Transverse colon (tissue), 4 donors: ENCODE measurements at regions not wholly inside any gene's neighbourhood (a gene's known extent, or its start where the extent isn't known, plus 50 kb on each side); places are given as distances from the start of the nearest gene placed in this dataset.

ENCODE experiments used
- DNase-seq: peaks from one replicate; pipeline ENCODE4 v3.0.0-alpha.2; 2019
- H3K27ac ChIP-seq, 4 donors: fragments of 200-600 bp; sonication (generic); 2 replicates each; pipeline ENCODE4 v1.5.1; 2016 to 2018; ENCODE audit warnings: inconsistent platforms in 4 of 4
- H3K27me3 ChIP-seq: fragments of 200-600 bp; sonication (generic); 2 replicates; pipeline ENCODE4 v1.5.1; 2017; ENCODE audit warnings: inconsistent platforms
- H3K36me3 ChIP-seq, 4 donors: fragments of 200-600 bp; sonication (generic); 2 replicates each; pipeline ENCODE4 v1.5.1; 2017 to 2019; ENCODE audit warnings: inconsistent platforms in 4 of 4
- H3K4me1 ChIP-seq, 4 donors: fragments of 200-600 bp; sonication (generic); 2 replicates each; pipeline ENCODE4 v1.5.1; 2017 to 2020; ENCODE audit warnings: inconsistent platforms in 4 of 4
- H3K4me3 ChIP-seq, 4 donors: fragments of 200-600 bp; sonication (generic); 1 replicate in 1 of 4; 2 replicates in 3 of 4; pipeline versions ENCODE4 v1.5.1 to v1.6.1; 2017 to 2019; ENCODE audit warnings: inconsistent platforms in 4 of 4
- H3K9me3 ChIP-seq, 2 donors: fragments of 200-600 bp; sonication (generic); 2 replicates each; pipeline ENCODE4 v1.5.1; 2017 to 2019; ENCODE audit warnings: inconsistent platforms in 2 of 2
- EP300 ChIP-seq: sonication (generic); formaldehyde crosslinking; IDR thresholded peaks from one replicate; pipeline ENCODE4 v1.6.1; 2017; ENCODE audit warnings: antibody characterized with exemption, low read depth
- POLR2A ChIP-seq: fragments of 450-650 bp; IDR thresholded peaks from one replicate; pipeline ENCODE4 v1.6.1; 2016; ENCODE audit warnings: antibody characterized with exemption, mild to moderate bottlenecking, moderate library complexity
- POLR2AphosphoS5 ChIP-seq, 3 donors: sonication (generic); formaldehyde crosslinking; IDR thresholded peaks; one replicate each; pipeline ENCODE4 v1.6.1; 2016; ENCODE audit warnings: antibody characterized with exemption in 3 of 3
- WGBS, 2 donors: methylation state at CpG; one replicate each; pipeline ENCODE4 v1.1.5; 2018; ENCODE audit warnings: low coverage in 1 of 2; 5-methylcytosine and 5-hydroxymethylcytosine counted together
- in situ Hi-C, 4 donors: fragments of 200-750 bp; cut with MboI; loops; one replicate each; pipeline versions ENCODE4 v1.15.0 to v1.15.1; 2017; ENCODE audit warnings: low sequenced_read_pairs in 3 of 4, low pct_ligation_motif_present in 1 of 4, low pct_unique_long_range_greater_than_20kb in 1 of 4
- intact Hi-C: fragments of 100-400 bp; cut with DNase I; formaldehyde crosslinking; loops from one replicate; pipeline ENCODE4 v1.15.1; 2023; ENCODE audit warnings: low total_unique reads
- TF ChIP-seq, protein P1 (sequence below), 5 experiments: fragments of 200-600 bp in 3 of 5; fragments of 450-650 bp in 2 of 5; sonication (generic) in 3 of 5; IDR thresholded peaks; 1 replicate in 2 of 5; 2 replicates in 3 of 5; pipeline ENCODE4 v1.5.1; 2016 to 2017; ENCODE audit warnings: antibody characterized with exemption in 5 of 5, inconsistent platforms in 3 of 5, mild to moderate bottlenecking in 2 of 5, moderate library complexity in 1 of 5

DNA sequence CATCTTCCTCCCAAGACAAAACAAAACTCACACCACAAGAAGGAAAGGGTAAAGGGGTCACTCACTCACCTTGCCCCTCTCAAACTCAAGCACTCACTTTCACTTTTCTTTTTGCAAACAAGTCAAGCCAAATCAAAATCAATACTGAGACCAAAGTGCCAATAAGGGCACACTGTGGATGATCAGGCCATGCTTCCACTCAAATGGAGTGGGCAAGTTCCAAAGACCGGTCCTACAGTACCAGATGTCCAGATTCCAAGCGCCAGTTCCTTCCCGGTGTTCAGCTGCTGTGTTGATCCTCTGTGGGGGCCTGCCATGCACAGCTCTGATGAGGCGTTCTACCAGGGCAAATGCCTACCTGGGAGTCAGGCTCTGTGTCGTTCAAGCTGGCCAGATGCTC is 162.6 kb upstream of the GRIK2 start:
- 60 to 88% methylated on average over 1 to 5 of the region's 5 CpGs for WGBS, 2 donors
- intact Hi-C loops (no loop called here), in situ Hi-C loops (no loop called here)
- H3K4me3 ChIP-seq = no peak overlapping the region
- no peak overlapping the region for H3K27ac ChIP-seq
- no peaks in the 10 kb centered on the region for H3K9me3 ChIP-seq
- no peaks in the 10 kb centered on the region for H3K36me3 ChIP-seq
- no peaks in the 10 kb centered on the region for H3K4me1 ChIP-seq
- no peak for DNase-seq
- no peaks in the 10 kb centered on the region for H3K27me3 ChIP-seq
- no peak for TF ChIP-seq EP300
- TF ChIP-seq POLR2A = no peak
- TF ChIP-seq, protein P1, sequence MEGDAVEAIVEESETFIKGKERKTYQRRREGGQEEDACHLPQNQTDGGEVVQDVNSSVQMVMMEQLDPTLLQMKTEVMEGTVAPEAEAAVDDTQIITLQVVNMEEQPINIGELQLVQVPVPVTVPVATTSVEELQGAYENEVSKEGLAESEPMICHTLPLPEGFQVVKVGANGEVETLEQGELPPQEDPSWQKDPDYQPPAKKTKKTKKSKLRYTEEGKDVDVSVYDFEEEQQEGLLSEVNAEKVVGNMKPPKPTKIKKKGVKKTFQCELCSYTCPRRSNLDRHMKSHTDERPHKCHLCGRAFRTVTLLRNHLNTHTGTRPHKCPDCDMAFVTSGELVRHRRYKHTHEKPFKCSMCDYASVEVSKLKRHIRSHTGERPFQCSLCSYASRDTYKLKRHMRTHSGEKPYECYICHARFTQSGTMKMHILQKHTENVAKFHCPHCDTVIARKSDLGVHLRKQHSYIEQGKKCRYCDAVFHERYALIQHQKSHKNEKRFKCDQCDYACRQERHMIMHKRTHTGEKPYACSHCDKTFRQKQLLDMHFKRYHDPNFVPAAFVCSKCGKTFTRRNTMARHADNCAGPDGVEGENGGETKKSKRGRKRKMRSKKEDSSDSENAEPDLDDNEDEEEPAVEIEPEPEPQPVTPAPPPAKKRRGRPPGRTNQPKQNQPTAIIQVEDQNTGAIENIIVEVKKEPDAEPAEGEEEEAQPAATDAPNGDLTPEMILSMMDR (IDR thresholded peaks at IDR 0.05) = no peak
- TF ChIP-seq POLR2AphosphoS5 (IDR thresholded peaks at IDR 0.05) = no peak

DNA sequence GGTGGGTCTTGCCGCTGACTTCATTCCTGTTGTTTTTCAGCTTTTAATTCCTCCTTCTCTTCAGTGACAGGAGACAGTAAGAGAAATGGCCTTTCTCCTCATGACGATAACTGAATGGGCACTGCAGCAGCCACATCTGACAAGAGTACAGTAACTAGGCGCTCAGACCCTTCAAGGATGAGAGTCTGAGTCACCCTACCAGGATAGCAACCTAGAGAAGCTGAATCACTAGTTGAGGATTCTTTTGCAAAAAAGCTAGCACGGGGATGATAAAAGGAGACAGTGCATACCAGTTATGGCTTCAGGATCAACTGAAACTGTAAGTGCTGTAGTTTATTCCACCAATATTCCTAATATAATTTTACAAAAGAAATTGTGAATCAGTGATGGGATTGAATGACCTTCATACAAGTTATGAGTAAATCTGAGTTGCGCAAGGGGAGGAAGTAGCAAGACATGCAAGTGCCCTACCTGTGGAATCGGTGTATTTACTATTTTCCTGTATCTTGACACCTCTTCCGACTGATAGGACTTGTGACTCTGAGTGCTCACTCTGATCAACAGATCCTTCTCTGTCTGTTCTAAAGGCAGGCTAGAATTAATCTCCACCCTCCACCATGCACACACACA is 161.8 kb upstream of the GRIK2 start:
- no peak for DNase-seq
- Histone ChIP-seq H3K27ac (no peak overlapping the region), H3K4me3 (no peak overlapping the region), H3K9me3 (no peaks in the 10 kb centered on the region), H3K36me3 (no peaks in the 10 kb centered on the region), H3K27me3 (no peaks in the 10 kb centered on the region), H3K4me1 (no peaks in the 10 kb centered on the region)
- TF ChIP-seq POLR2A = no peak
- no peak for TF ChIP-seq POLR2AphosphoS5 (IDR thresholded peaks at IDR 0.05)
- TF ChIP-seq EP300 = no peak
- TF ChIP-seq, protein P1 (IDR thresholded peaks at IDR 0.05) = no peak
- in situ Hi-C loops = no loop called here
- WGBS, 2 donors = 95 to 97% methylated on average over 5 to 7 of the region's 7 CpGs
- intact Hi-C loops = no loop called here

DNA sequence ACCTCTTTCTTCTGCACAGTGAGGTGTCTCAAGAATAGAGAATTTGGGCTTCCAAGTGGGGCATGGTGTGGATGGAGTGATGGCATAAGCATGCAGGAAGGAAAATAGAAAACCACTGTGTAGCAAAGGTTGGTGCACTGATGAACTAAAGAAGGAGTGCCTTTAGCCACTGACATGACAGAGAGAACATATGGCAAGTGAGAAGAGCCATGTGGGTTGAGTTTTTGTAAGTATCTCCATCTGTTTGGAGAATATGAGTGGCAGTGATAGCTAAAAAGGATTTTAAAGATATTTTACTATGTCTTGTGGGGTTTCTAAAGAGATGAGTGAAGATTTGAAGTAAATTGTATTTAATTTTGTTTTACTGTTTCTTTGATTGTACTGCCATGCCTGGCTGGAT is 160.5 kb upstream of the GRIK2 start:
- intact Hi-C loops = no loop called here
- no peak for TF ChIP-seq EP300
- TF ChIP-seq, protein P1 (IDR thresholded peaks at IDR 0.05) = no peak
- no peak for TF ChIP-seq POLR2A
- no peak for TF ChIP-seq POLR2AphosphoS5 (IDR thresholded peaks at IDR 0.05)
- Histone ChIP-seq H3K4me1 (no peaks in the 10 kb centered on the region), H3K27ac (no peak overlapping the region), H3K27me3 (no peaks in the 10 kb centered on the region), H3K9me3 (no peaks in the 10 kb centered on the region), H3K36me3 (no peaks in the 10 kb centered on the region), H3K4me3 (no peak overlapping the region)
- in situ Hi-C loops = no loop called here
- no peak for DNase-seq

DNA sequence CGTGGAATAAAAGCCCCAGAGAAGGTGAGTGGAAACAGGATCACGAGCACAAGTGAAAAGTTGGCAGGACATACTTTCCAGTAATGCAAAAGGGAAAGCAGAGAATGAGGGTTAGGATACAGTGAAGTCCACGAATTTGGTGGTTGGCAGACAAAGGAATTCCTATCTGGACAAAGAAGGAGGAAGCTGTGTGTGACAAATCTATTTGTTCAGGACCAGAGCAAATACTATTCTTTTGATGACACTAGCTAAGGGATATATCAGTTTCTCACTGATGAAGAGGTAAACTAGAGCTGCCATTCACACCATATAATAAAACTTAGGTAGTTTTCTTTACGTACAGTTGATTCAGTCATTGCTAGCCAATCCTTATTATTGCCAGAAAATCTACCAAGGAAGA is 156.8 kb upstream of the GRIK2 start:
- WGBS, 2 donors = 60 to 95% methylated on average over 3 to 4 of the region's 4 CpGs
- DNase-seq = no peak
- in situ Hi-C loops = no loop called here
- no peak for TF ChIP-seq POLR2A
- no peak for TF ChIP-seq EP300
- no peak for TF ChIP-seq POLR2AphosphoS5 (IDR thresholded peaks at IDR 0.05)
- TF ChIP-seq, protein P1 (IDR thresholded peaks at IDR 0.05) = no peak
- H3K4me1 ChIP-seq = no peaks in the 10 kb centered on the region
- H3K9me3 ChIP-seq = no peaks in the 10 kb centered on the region
- H3K27me3 ChIP-seq = no peaks in the 10 kb centered on the region
- no peak overlapping the region for H3K27ac ChIP-seq
- no peaks in the 10 kb centered on the region for H3K36me3 ChIP-seq
- no peak overlapping the region for H3K4me3 ChIP-seq
- intact Hi-C loops = no loop called here
